ENCODE measurements at regions not wholly inside any gene's neighbourhood (a gene's known extent, or its start where the extent isn't known, plus 50 kb on each side); places are given as distances from the start of the nearest gene placed in this dataset.

- no peak overlapping the region for H3K27ac ChIP-seq (ENCODE audit: low read depth, low read length, poor library complexity, severe bottlenecking)
- H3K9me3 ChIP-seq (ENCODE audit: low read length) = no peaks in the 10 kb centered on the region
- H3K4me2 ChIP-seq (ENCODE audit: low read length) = no peak overlapping the region
- H3K4me1 ChIP-seq (ENCODE audit: insufficient read depth, low read length, severe bottlenecking) = no peaks in the 10 kb centered on the region
- H3K9me2 ChIP-seq (ENCODE audit: low read depth, low read length) = no peaks in the 10 kb centered on the region
- no peak overlapping the region for H3K9ac ChIP-seq (ENCODE audit: low read length)
- no peaks in the 10 kb centered on the region for H3K79me2 ChIP-seq (ENCODE audit: insufficient read depth, low read length)
- no peak overlapping the region for H2AFZ ChIP-seq (ENCODE audit: low read length)
- no peaks in the 10 kb centered on the region for H4K20me1 ChIP-seq (ENCODE audit: insufficient read depth, low read length)
- H3K27me3 ChIP-seq (ENCODE audit: insufficient read depth, low read length) = no peaks in the 10 kb centered on the region
- no peak overlapping the region for H3K4me3 ChIP-seq (ENCODE audit: low read depth, low read length, poor library complexity, severe bottlenecking)
- no peaks in the 10 kb centered on the region for H3K36me3 ChIP-seq (ENCODE audit: insufficient read depth, low read length)
- TF ChIP-seq CTCF (IDR thresholded peaks at IDR 0.05; ENCODE audit: low read length) (no peak), EZH2 (IDR thresholded peaks at IDR 0.05; ENCODE audit: borderline replicate concordance, low read length) (no peak)
- no peaks in the 10 kb centered on the region for H3F3A ChIP-seq (ENCODE audit: insufficient read depth, low read length)
Observed at GRCh38 chr2:78439122-78439521, 586.4 kb upstream of the REG3G start.

- Histone ChIP-seq H3K9me3 (ENCODE audit: low read length) (no peaks in the 10 kb centered on the region), H3K4me3 (ENCODE audit: low read depth, low read length, poor library complexity, severe bottlenecking) (no peak overlapping the region), H3K4me1 (ENCODE audit: insufficient read depth, low read length, severe bottlenecking) (no peaks in the 10 kb centered on the region), H3K4me2 (ENCODE audit: low read length) (no peak overlapping the region), H3K36me3 (ENCODE audit: insufficient read depth, low read length) (no peaks in the 10 kb centered on the region), H3F3A (ENCODE audit: insufficient read depth, low read length) (no peaks in the 10 kb centered on the region), H3K9ac (ENCODE audit: low read length) (no peak overlapping the region), H3K79me2 (ENCODE audit: insufficient read depth, low read length) (no peaks in the 10 kb centered on the region), H2AFZ (ENCODE audit: low read length) (no peak overlapping the region), H3K27me3 (ENCODE audit: insufficient read depth, low read length) (no peaks in the 10 kb centered on the region), H3K9me2 (ENCODE audit: low read depth, low read length) (no peaks in the 10 kb centered on the region), H3K27ac (ENCODE audit: low read depth, low read length, poor library complexity, severe bottlenecking) (no peak overlapping the region), H4K20me1 (ENCODE audit: insufficient read depth, low read length) (no peaks in the 10 kb centered on the region)
- no peak for TF ChIP-seq CTCF (IDR thresholded peaks at IDR 0.05; ENCODE audit: low read length)
- TF ChIP-seq EZH2 (IDR thresholded peaks at IDR 0.05; ENCODE audit: borderline replicate concordance, low read length) = no peak
Observed at GRCh38 chr2:78455586-78455985, 569.9 kb upstream of the REG3G start.

- no peak for TF ChIP-seq EZH2 (IDR thresholded peaks at IDR 0.05; ENCODE audit: borderline replicate concordance, low read length)
- Histone ChIP-seq H3K9me2 (ENCODE audit: low read depth, low read length) (no peaks in the 10 kb centered on the region), H3K9me3 (ENCODE audit: low read length) (no peaks in the 10 kb centered on the region), H3K27me3 (ENCODE audit: insufficient read depth, low read length) (no peaks in the 10 kb centered on the region), H3K4me1 (ENCODE audit: insufficient read depth, low read length, severe bottlenecking) (no peaks in the 10 kb centered on the region), H3K4me2 (ENCODE audit: low read length) (no peak overlapping the region), H3K79me2 (ENCODE audit: insufficient read depth, low read length) (no peaks in the 10 kb centered on the region), H3K27ac (ENCODE audit: low read depth, low read length, poor library complexity, severe bottlenecking) (no peak overlapping the region), H3K4me3 (ENCODE audit: low read depth, low read length, poor library complexity, severe bottlenecking) (no peak overlapping the region), H3K36me3 (ENCODE audit: insufficient read depth, low read length) (no peaks in the 10 kb centered on the region), H2AFZ (ENCODE audit: low read length) (no peak overlapping the region), H3K9ac (ENCODE audit: low read length) (no peak overlapping the region), H3F3A (ENCODE audit: insufficient read depth, low read length) (no peaks in the 10 kb centered on the region), H4K20me1 (ENCODE audit: insufficient read depth, low read length) (no peaks in the 10 kb centered on the region)
Observed at GRCh38 chr2:78457269-78457668, 568.2 kb upstream of the REG3G start.

- H3K27me3 ChIP-seq (ENCODE audit: insufficient read depth, low read length) = no peaks in the 10 kb centered on the region
- H3K9me2 ChIP-seq (ENCODE audit: low read depth, low read length) = no peaks in the 10 kb centered on the region
- H2AFZ ChIP-seq (ENCODE audit: low read length) = no peak overlapping the region
- no peak overlapping the region for H3K4me3 ChIP-seq (ENCODE audit: low read depth, low read length, poor library complexity, severe bottlenecking)
- no peaks in the 10 kb centered on the region for H4K20me1 ChIP-seq (ENCODE audit: insufficient read depth, low read length)
- H3K9me3 ChIP-seq (ENCODE audit: low read length) = no peaks in the 10 kb centered on the region
- no peaks in the 10 kb centered on the region for H3K36me3 ChIP-seq (ENCODE audit: insufficient read depth, low read length)
- no peaks in the 10 kb centered on the region for H3K4me1 ChIP-seq (ENCODE audit: insufficient read depth, low read length, severe bottlenecking)
- H3K27ac ChIP-seq (ENCODE audit: low read depth, low read length, poor library complexity, severe bottlenecking) = no peak overlapping the region
- no peak overlapping the region for H3K4me2 ChIP-seq (ENCODE audit: low read length)
- no peak for TF ChIP-seq CTCF (IDR thresholded peaks at IDR 0.05; ENCODE audit: low read length)
- no peak for TF ChIP-seq EZH2 (IDR thresholded peaks at IDR 0.05; ENCODE audit: borderline replicate concordance, low read length)
- H3K79me2 ChIP-seq (ENCODE audit: insufficient read depth, low read length) = no peaks in the 10 kb centered on the region
- no peak overlapping the region for H3K9ac ChIP-seq (ENCODE audit: low read length)
- no peaks in the 10 kb centered on the region for H3F3A ChIP-seq (ENCODE audit: insufficient read depth, low read length)
Observed at GRCh38 chr2:78465707-78466106, 559.8 kb upstream of the REG3G start.

All from OCI-LY1 (cell line).